OCI-LY3 (cell line): ENCODE measurements at regions not wholly inside any gene's neighbourhood (a gene's known extent, or its start where the extent isn't known, plus 50 kb on each side); places are given as distances from the start of the nearest gene placed in this dataset.

Experiments used
- EZH2phosphoT487 ChIP-seq: fragments of 200-600 bp; shearing (Covaris generic); IDR thresholded peaks from 2 replicates; pipeline ENCODE4 v1.6.1; 2018; ENCODE audit warnings: antibody characterized with exemption, mixed run types, low read depth
- TF ChIP-seq, protein P1 (sequence below): fragments of 200-600, 300-600 bp; sonication (generic); IDR thresholded peaks from 2 replicates; pipeline ENCODE4 v1.5.1; 2014; ENCODE audit warnings: antibody characterized with exemption, low read length, low read depth

DNA sequence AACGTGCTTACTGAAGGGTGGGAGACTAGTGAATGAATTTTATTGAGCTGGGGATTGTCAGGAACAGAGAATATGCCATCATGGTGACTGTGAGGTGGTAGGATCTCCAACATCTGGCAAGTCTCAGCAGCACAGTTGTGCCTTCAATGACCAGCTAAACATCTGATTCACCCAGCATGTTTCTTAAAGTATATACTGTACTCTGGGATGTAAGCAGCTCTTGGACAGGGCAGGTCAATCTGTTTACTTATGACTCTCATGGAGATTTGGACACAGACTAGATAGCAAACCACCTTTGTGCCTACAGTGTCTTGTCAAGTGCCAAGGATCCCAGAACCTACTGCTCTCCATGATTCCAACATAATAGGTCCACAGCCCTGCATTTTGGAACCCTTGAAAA is 801.0 kb upstream of the CITED2 start:
- TF ChIP-seq, protein P1, sequence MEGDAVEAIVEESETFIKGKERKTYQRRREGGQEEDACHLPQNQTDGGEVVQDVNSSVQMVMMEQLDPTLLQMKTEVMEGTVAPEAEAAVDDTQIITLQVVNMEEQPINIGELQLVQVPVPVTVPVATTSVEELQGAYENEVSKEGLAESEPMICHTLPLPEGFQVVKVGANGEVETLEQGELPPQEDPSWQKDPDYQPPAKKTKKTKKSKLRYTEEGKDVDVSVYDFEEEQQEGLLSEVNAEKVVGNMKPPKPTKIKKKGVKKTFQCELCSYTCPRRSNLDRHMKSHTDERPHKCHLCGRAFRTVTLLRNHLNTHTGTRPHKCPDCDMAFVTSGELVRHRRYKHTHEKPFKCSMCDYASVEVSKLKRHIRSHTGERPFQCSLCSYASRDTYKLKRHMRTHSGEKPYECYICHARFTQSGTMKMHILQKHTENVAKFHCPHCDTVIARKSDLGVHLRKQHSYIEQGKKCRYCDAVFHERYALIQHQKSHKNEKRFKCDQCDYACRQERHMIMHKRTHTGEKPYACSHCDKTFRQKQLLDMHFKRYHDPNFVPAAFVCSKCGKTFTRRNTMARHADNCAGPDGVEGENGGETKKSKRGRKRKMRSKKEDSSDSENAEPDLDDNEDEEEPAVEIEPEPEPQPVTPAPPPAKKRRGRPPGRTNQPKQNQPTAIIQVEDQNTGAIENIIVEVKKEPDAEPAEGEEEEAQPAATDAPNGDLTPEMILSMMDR = no peak
- no peak for TF ChIP-seq EZH2phosphoT487
